Right lobe of liver (tissue), 6 donors: ENCODE measurements at regions not wholly inside any gene's neighbourhood (a gene's known extent, or its start where the extent isn't known, plus 50 kb on each side); places are given as distances from the start of the nearest gene placed in this dataset.
"Not testable (repeated sequence)": the region's sequence is repeated elsewhere in the genome, so short reads cannot be mapped to it uniquely, and the experiment has no call there.

Source experiments
- ATAC-seq, 4 donors: fragments of 200-7000 bp; cut with Tn5 transposase; one replicate each; pipeline ENCODE4 v1.9.1; 2020; ENCODE audit warnings: mild to moderate bottlenecking in 4 of 4, moderate library complexity in 4 of 4
- DNase-seq, 3 donors: peaks; one replicate each; pipeline ENCODE4 v3.0.0-alpha.2; 2020
- H3K27ac ChIP-seq, 3 donors: fragments of 200-600 bp; one replicate each; pipeline ENCODE4 v1.8.0; 2022
- H3K27me3 ChIP-seq, 2 donors: fragments of 200-600 bp; one replicate each; pipeline ENCODE4 v1.8.0; 2022
- H3K36me3 ChIP-seq, 4 donors: fragments of 200-600 bp; sonication (generic) in 1 of 4; one replicate each; pipeline versions ENCODE4 v1.5.1 to v1.8.0; 2017 to 2022; ENCODE audit warnings: control low read depth in 1 of 4
- H3K4me1 ChIP-seq, 4 donors: fragments of 200-600 bp; sonication (generic) in 1 of 4; one replicate each; pipeline versions ENCODE4 v1.5.1 to v1.8.0; 2017 to 2022; ENCODE audit warnings: control low read depth in 1 of 4
- H3K4me3 ChIP-seq, 3 donors: fragments of 200-600 bp; one replicate each; pipeline ENCODE4 v1.8.0; 2022
- H3K9me3 ChIP-seq, 4 donors: fragments of 200-600 bp; sonication (generic) in 1 of 4; one replicate each; pipeline versions ENCODE4 v1.5.1 to v1.8.0; 2017 to 2022; ENCODE audit warnings: control low read depth in 1 of 4
- POLR2A ChIP-seq: fragments of 450-650 bp; IDR thresholded peaks from one replicate; pipeline ENCODE4 v1.6.1; 2017; ENCODE audit warnings: antibody characterized with exemption, mild to moderate bottlenecking
- WGBS: methylation state at CpG from one replicate; pipeline ENCODE4 v1.1.6; 2018; ENCODE audit warnings: low coverage, low lambda C conversion rate; ENCODE audit not compliant: insufficient coverage; ENCODE audit errors: missing lambda C conversion rate; 5-methylcytosine and 5-hydroxymethylcytosine counted together
- intact Hi-C, 2 donors: fragments of 100-400 bp; cut with DNase I; formaldehyde crosslinking; loops; one replicate each; pipeline versions ENCODE4 v1.11.2 to v1.14.1; 2022
- TF ChIP-seq, protein P1 (sequence below), 4 donors: fragments of 200-600 bp in 3 of 4; fragments of 450-650 bp in 1 of 4; IDR thresholded peaks; one replicate each; pipeline versions ENCODE4 v1.5.1 to v1.8.0; 2016 to 2022; ENCODE audit warnings: antibody characterized with exemption in 4 of 4, mild to moderate bottlenecking in 2 of 4
- donor health status: DM: no; HTN: yes; CAD: no.
- donor health status: DM: no; HTN: no; CAD: no.
- donor health status: DM: no; HTN: no; CAD: no.
- donor health status: DM: no; HTN: yes; CAD: no.
- donor health status: DM: no; HTN: yes; CAD: no.

DNA sequence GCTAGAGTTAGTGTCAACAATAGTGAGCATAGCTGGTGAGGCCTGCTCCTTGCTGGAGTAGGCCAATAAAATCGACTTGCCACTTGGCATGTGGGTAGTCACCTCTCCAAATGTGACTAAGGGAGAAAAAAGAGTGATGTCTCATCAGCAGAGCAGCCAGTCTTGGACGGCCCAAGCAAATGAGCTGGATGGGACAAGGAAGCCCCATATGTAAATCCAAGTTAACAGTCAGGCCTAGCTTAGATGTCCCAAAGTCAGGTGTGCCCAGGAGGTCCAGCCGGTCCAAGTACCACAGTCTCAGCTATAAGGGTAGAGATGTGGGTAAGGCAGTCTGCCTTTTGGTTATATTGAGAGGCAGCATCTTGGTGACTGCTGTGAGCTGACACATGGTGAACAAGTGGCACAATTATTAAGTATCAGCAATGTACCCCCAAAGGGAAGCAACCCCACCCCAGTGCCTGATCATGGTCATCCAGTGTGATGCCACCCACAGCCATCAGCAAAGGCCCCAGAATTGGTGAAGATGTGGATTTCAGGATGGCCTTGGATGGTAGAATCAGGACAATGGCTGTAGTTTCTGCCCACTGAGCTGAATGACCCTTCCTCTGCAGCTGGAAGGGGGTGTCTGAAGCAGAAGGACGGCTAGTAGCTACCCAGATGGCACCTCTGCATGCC, 83.4 kb downstream of the TNFRSF13B start:
- WGBS: 51% methylated on average over 3 of the region's 4 CpGs
- no peaks in the 10 kb centered on the region for H3K9me3 ChIP-seq
- H3K27me3 ChIP-seq: no peaks in the 10 kb centered on the region
- no peak for TF ChIP-seq POLR2A
- TF ChIP-seq, protein P1, sequence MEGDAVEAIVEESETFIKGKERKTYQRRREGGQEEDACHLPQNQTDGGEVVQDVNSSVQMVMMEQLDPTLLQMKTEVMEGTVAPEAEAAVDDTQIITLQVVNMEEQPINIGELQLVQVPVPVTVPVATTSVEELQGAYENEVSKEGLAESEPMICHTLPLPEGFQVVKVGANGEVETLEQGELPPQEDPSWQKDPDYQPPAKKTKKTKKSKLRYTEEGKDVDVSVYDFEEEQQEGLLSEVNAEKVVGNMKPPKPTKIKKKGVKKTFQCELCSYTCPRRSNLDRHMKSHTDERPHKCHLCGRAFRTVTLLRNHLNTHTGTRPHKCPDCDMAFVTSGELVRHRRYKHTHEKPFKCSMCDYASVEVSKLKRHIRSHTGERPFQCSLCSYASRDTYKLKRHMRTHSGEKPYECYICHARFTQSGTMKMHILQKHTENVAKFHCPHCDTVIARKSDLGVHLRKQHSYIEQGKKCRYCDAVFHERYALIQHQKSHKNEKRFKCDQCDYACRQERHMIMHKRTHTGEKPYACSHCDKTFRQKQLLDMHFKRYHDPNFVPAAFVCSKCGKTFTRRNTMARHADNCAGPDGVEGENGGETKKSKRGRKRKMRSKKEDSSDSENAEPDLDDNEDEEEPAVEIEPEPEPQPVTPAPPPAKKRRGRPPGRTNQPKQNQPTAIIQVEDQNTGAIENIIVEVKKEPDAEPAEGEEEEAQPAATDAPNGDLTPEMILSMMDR (IDR thresholded peaks at IDR 0.05): no peak
- ATAC-seq (no peak), DNase-seq (no peak)
- H3K4me1 ChIP-seq: no peaks in the 10 kb centered on the region
- H3K4me3 ChIP-seq: no peak overlapping the region
- no peak overlapping the region for H3K27ac ChIP-seq
- intact Hi-C loops: no loop called here
- H3K36me3 ChIP-seq: no peaks in the 10 kb centered on the region

DNA sequence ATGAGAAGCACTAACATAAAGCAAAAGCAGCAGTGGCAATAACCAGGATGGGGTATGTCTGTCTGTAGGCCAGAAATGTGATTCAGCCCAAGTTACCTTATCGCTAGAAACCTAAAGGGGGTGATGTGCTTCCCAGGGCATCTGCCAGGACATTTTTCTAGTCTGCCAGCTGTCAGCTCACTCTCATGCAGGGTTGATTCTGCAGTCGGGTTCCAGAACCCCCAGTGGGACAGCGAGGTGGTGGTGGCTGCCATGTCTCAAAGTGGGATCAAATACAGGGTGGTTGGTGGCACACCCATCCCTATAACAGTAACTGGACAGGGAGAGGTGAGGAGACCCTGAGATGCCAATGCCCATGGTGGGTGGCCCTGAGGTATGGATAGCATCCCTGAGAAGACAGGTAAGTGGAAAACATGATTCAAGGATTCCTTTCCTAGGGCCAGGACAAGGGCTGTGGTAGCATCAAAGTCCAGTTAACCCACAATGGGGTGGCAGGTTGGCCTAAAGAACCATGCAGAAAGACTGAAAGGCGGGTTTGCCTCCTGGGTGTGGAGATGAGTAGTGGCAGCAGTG, 84.3 kb downstream of the TNFRSF13B start:
- H3K4me1 ChIP-seq: no peaks in the 10 kb centered on the region
- H3K4me3 ChIP-seq: no peak overlapping the region
- DNase-seq (no peak), ATAC-seq (no peak)
- H3K9me3 ChIP-seq: no peaks in the 10 kb centered on the region
- 83% methylated on average over 1 of the region's 4 CpGs for WGBS
- no peaks in the 10 kb centered on the region for H3K36me3 ChIP-seq
- TF ChIP-seq, protein P1 (IDR thresholded peaks at IDR 0.05): no peak
- no peak for TF ChIP-seq POLR2A
- intact Hi-C loops: no loop called here
- no peak overlapping the region for H3K27ac ChIP-seq
- H3K27me3 ChIP-seq: no peaks in the 10 kb centered on the region

DNA sequence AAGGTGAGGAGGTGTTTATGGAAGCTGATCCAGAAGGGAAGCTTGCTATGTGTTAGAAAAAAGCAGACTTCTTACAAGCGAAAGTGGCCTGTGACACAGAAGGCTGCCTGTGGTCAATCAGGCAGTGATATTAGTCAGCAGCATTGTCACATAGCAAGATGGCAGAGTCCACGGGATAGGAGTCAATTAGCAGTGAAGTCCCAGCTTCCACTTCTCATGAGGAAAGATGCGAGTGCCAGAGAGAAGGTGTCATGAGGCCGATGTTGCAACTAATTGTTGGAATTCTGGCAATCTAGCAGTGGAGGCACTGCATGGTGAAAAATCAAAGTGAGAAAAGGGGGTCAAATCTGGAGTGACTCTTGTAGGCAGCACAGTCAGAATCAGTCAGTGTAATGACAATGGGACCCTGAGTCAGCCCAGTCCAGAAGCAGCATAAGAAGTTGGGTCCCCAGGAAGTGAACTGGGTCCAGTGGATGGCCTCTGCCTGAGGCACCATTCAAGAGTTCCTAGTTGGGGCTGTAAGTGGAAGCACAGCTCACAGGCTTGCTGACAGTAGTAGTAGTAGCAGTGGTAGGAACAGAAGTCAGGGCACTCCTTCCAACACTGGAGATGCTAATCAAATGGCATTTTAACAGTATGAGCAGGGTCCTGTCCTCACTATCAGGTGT, 85.1 kb downstream of the TNFRSF13B start:
- DNase-seq (no peak), ATAC-seq (no peak)
- TF ChIP-seq, protein P1 (IDR thresholded peaks at IDR 0.05): no peak
- no peak for TF ChIP-seq POLR2A
- no peaks in the 10 kb centered on the region for H3K9me3 ChIP-seq
- intact Hi-C loops: no loop called here
- no peaks in the 10 kb centered on the region for H3K4me1 ChIP-seq
- no peak overlapping the region for H3K27ac ChIP-seq
- H3K27me3 ChIP-seq: no peaks in the 10 kb centered on the region
- WGBS: 69% methylated on average over 4 of the region's 4 CpGs
- no peak overlapping the region for H3K4me3 ChIP-seq
- no peaks in the 10 kb centered on the region for H3K36me3 ChIP-seq

DNA sequence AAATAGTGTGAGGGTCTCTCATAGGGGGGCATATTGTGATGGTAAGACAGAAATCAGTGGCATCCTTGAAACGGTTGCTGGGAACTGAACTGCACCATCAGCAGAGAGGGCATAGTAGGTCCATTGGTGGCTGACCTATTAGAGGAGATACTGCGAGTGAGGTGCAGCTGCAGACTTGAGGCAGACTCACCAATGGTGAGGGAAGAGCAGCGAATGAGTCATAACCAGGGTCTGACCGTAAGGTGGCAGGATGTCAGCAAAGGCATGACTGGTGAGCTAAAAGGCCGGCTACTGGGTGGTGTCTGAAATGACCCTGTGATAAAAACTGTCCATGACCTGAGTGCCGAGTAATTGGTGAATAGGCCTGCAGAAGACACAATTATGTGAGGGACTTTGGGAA, 86.7 kb downstream of the TNFRSF13B start:
- DNase-seq, H3K9me3 ChIP-seq, H3K27ac ChIP-seq, ATAC-seq, intact Hi-C loops, H3K36me3 ChIP-seq, H3K4me3 ChIP-seq, H3K27me3 ChIP-seq, H3K4me1 ChIP-seq: not testable (repeated sequence)
- 92% methylated on average over 2 of the region's 6 CpGs for WGBS

DNA sequence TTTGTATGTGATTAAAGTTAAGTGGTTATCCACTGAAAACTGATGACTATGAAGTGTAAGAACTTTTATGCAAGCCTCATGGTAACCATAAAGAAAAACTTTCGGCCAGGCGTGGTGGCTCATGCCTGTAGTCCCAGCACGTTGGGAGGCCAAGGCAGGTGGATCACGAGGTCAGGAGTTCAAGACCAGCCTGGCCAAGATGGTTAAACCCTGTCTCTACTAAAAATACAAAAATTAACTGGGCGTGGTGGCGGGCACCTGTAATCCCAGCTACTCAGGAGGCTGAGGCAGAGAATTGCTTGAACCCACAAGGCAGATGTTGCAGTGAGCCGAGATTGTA, 89.0 kb downstream of the TNFRSF13B start:
- H3K36me3 ChIP-seq, DNase-seq, ATAC-seq, H3K27me3 ChIP-seq, H3K4me3 ChIP-seq, H3K9me3 ChIP-seq, H3K4me1 ChIP-seq, H3K27ac ChIP-seq, intact Hi-C loops: not testable (repeated sequence)
- 96% methylated on average over 4 of the region's 7 CpGs for WGBS
